HepG2 (cell line): ENCODE measurements at regions not wholly inside any gene's neighbourhood (a gene's known extent, or its start where the extent isn't known, plus 50 kb on each side); places are given as distances from the start of the nearest gene placed in this dataset.

Experiments used
- ATAC-seq: fragments of 200-7000 bp; cut with Tn5 transposase; 3 replicates; pipeline ENCODE4 v1.9.1; 2020; ENCODE audit warnings: mild to moderate bottlenecking, moderate library complexity
- BruUV-seq: library from RNA; stranded (reverse); fragments of 400-500 nt; replicated peaks from 2 replicates; lab custom pipeline; 2021; lab: Mats Ljungman, UMichigan
- CTCF ChIA-PET: fragments of 300-600 bp; formaldehyde crosslinking; extraction: SDS; loops from one replicate; lab custom pipeline; 2021; ENCODE audit warnings: low total read pairs, inconsistent platforms, low intra/inter-chr PET ratio; lab: Yijun Ruan, JAX
- POLR2A ChIA-PET: fragments of 350-600 bp; sonication (Branson Sonifier 250); formaldehyde crosslinking; loops from one replicate; lab custom pipeline; 2020; ENCODE audit warnings: antibody characterized with exemption, inconsistent platforms; lab: Yijun Ruan, JAX
- DNase-seq: peaks from one replicate; pipeline ENCODE4 v3.0.0-alpha.2; 2015; ENCODE audit warnings: low spot score
- FAIRE-seq: peaks from 3 replicates; lab custom pipeline; 2011; peaks lifted over from hg19 to GRCh38; lab: Jason Lieb, UNC
- H2AFZ ChIP-seq: one replicate; pipeline ENCODE4 v1.6.1; 2011; ENCODE audit warnings: low read length, inconsistent platforms
- H3K27ac ChIP-seq: fragments of 300-600 bp; 3 replicates; pipeline ENCODE4 v1.8.0; 2011; ENCODE audit warnings: mixed run types, mild to moderate bottlenecking, mixed read lengths, low read length, inconsistent platforms; ENCODE audit not compliant: insufficient read depth; ENCODE audit errors: extremely low read length
- H3K27me3 ChIP-seq, 2 experiments: fragments of 200-600 bp in 1 of 2; 2 replicates in 1 of 2; 3 replicates in 1 of 2; pipeline versions ENCODE4 v1.6.0 to v1.8.0; 2011; ENCODE audit warnings: low read length in 2 of 2, mild to moderate bottlenecking in 2 of 2, moderate library complexity in 2 of 2, inconsistent platforms in 1 of 2; ENCODE audit not compliant: insufficient read depth in 2 of 2, control insufficient read depth in 1 of 2
- H3K36me3 ChIP-seq, 2 experiments: fragments of 200-600 bp in 1 of 2; replicated peaks in 1 of 2; 2 replicates in 1 of 2; 3 replicates in 1 of 2; pipeline versions ENCODE4 v1.5.1 to v1.8.0; 2011; ENCODE audit warnings: low read length in 2 of 2, inconsistent platforms in 1 of 2; ENCODE audit not compliant: insufficient read depth in 2 of 2, control insufficient read depth in 1 of 2
- H3K4me1 ChIP-seq: 2 replicates; pipeline ENCODE4 v1.5.1; 2012; ENCODE audit warnings: low read length, inconsistent platforms; ENCODE audit not compliant: insufficient read depth
- H3K4me2 ChIP-seq: 2 replicates; pipeline ENCODE4 v1.6.0; 2011; ENCODE audit warnings: low read depth, low read length, inconsistent platforms
- H3K4me3 ChIP-seq, 3 experiments: fragments of 200-600 bp in 1 of 3; sonication (generic), shearing (Covaris generic) in 1 of 3; replicated peaks in 1 of 3; 2 replicates each; pipeline ENCODE4 v1.5.1; 2011 to 2016; ENCODE audit warnings: low read length in 3 of 3, inconsistent platforms in 2 of 3, low read depth in 2 of 3, mild to moderate bottlenecking in 2 of 3, control low read depth in 1 of 3, mixed read lengths in 1 of 3; ENCODE audit not compliant: insufficient read depth in 1 of 3
- H3K79me2 ChIP-seq: one replicate; pipeline ENCODE4 v1.6.1; 2011; ENCODE audit warnings: low read length, inconsistent platforms; ENCODE audit not compliant: insufficient read depth
- H3K9ac ChIP-seq: 2 replicates; pipeline ENCODE4 v1.6.0; 2011; ENCODE audit warnings: mild to moderate bottlenecking, low read depth, low read length, inconsistent platforms; ENCODE audit not compliant: insufficient read depth
- H3K9me3 ChIP-seq: 2 replicates; pipeline ENCODE4 v1.5.1; 2012; ENCODE audit warnings: mild to moderate bottlenecking, low read length
- H4K20me1 ChIP-seq: 2 replicates; pipeline ENCODE4 v1.6.0; 2011; ENCODE audit warnings: inconsistent platforms, mild to moderate bottlenecking, low read length, moderate library complexity; ENCODE audit not compliant: insufficient read depth
- ARNT2 ChIP-seq: sonication (generic); formaldehyde crosslinking; IDR thresholded peaks from 2 replicates; pipeline ENCODE4 v1.8.0; 2022; ENCODE audit warnings: mild to moderate bottlenecking, low read depth, missing genetic modification reagents, moderate library complexity
- DPF2 ChIP-seq: sonication (generic); formaldehyde crosslinking; IDR thresholded peaks from 2 replicates; pipeline ENCODE4 v1.4.0; 2020; ENCODE audit warnings: mild to moderate bottlenecking, low read depth, missing genetic modification reagents, borderline replicate concordance
- FOSL2 ChIP-seq: sonication (generic); formaldehyde crosslinking; IDR thresholded peaks from 2 replicates; pipeline ENCODE4 v1.4.0; 2020; ENCODE audit warnings: missing genetic modification reagents
- FOXA1 ChIP-seq, 2 experiments: fragments of 450-650 bp in 1 of 2; sonication (generic) in 1 of 2; formaldehyde crosslinking in 1 of 2; IDR thresholded peaks; 2 replicates each; pipeline versions ENCODE4 v1.4.0 to v1.6.1; 2016 to 2020; ENCODE audit warnings: missing genetic modification reagents in 1 of 2
- FOXA3 ChIP-seq: IDR thresholded peaks from 2 replicates; pipeline ENCODE4 v1.6.1; 2016; ENCODE audit warnings: missing genetic modification reagents, missing compliant biosample characterization
- NR2F6 ChIP-seq, 2 experiments: IDR thresholded peaks; 2 replicates each; pipeline ENCODE4 v1.6.1; 2016; ENCODE audit warnings: antibody characterized with exemption in 1 of 2, mild to moderate bottlenecking in 1 of 2
- RFX3 ChIP-seq: IDR thresholded peaks from 2 replicates; pipeline ENCODE4 v1.6.1; 2016; ENCODE audit warnings: missing biosample characterization, missing genetic modification reagents
- SAP130 ChIP-seq: IDR thresholded peaks from 2 replicates; pipeline ENCODE4 v1.6.1; 2016; ENCODE audit warnings: low read depth
- SCMH1 ChIP-seq: sonication (generic); formaldehyde crosslinking; IDR thresholded peaks from 2 replicates; pipeline ENCODE4 v1.9.0; 2021; ENCODE audit warnings: missing genetic modification reagents, mild to moderate bottlenecking, borderline replicate concordance
- SRSF4 ChIP-seq: fragments of 200-400 bp; formaldehyde crosslinking; IDR thresholded peaks from one replicate; pipeline ENCODE4 v1.6.1; 2018; ENCODE audit warnings: mild to moderate bottlenecking, low read depth, low read length, moderate library complexity; ENCODE audit not compliant: poor library complexity, severe bottlenecking
- TBX3 ChIP-seq: fragments of 450-650 bp; IDR thresholded peaks from 2 replicates; pipeline ENCODE4 v1.6.1; 2017; ENCODE audit warnings: antibody characterized with exemption, mild to moderate bottlenecking, inconsistent platforms, borderline replicate concordance
- TEAD3 ChIP-seq: optimal IDR thresholded peaks from 2 replicates; pipeline ENCODE3; 2016; ENCODE audit warnings: borderline replicate concordance
- ZFAT ChIP-seq: sonication (generic); formaldehyde crosslinking; conservative IDR thresholded peaks from 2 replicates; pipeline ENCODE4 v1.8.1; 2023; ENCODE audit warnings: missing genetic modification reagents, inconsistent platforms
- ZNF143 ChIP-seq: sonication (generic); formaldehyde crosslinking; IDR thresholded peaks from 2 replicates; pipeline ENCODE4 v1.4.0; 2020; ENCODE audit warnings: missing genetic modification reagents
- ZNF224 ChIP-seq: sonication (generic); formaldehyde crosslinking; IDR thresholded peaks from 2 replicates; pipeline ENCODE4 v1.5.0; 2020; ENCODE audit warnings: mild to moderate bottlenecking, missing genetic modification reagents
- ZNF431 ChIP-seq: sonication (generic); formaldehyde crosslinking; IDR thresholded peaks from 2 replicates; pipeline ENCODE4 v1.9.0; 2022; ENCODE audit warnings: missing genetic modification reagents, low read depth, mild to moderate bottlenecking, borderline replicate concordance
- ZNF713 ChIP-seq: sonication (generic); formaldehyde crosslinking; IDR thresholded peaks from 2 replicates; pipeline ENCODE4 v1.4.0; 2020; ENCODE audit warnings: mild to moderate bottlenecking, missing genetic modification reagents
- WGBS: methylation state at CpG from one replicate; pipeline ENCODE4 v1.1.6; 2017; ENCODE audit warnings: low lambda C conversion rate; 5-methylcytosine and 5-hydroxymethylcytosine counted together
- in situ Hi-C: cut with HindIII; loops from 2 replicates; pipeline ENCODE4 v1.10.0; 2017; ENCODE audit warnings: low pct_unique_long_range_greater_than_20kb; ENCODE audit not compliant: extremely low pct_ligation_motif_present
- intact Hi-C: fragments of 100-400 bp; cut with micrococcal nuclease; formaldehyde crosslinking; loops from one replicate; pipeline ENCODE4 v1.10.0; 2022; ENCODE audit not compliant: unreplicated experiment
- TF ChIP-seq, protein P1 (sequence below): IDR thresholded peaks from 2 replicates; pipeline ENCODE4 v1.6.1; 2018; ENCODE audit warnings: missing genetic modification reagents
- TF ChIP-seq, protein P2 (sequence below): sonication (generic); formaldehyde crosslinking; IDR thresholded peaks from 2 replicates; pipeline ENCODE4 v1.8.0; 2022; ENCODE audit warnings: mild to moderate bottlenecking, missing genetic modification reagents, borderline replicate concordance
- TF ChIP-seq, protein P3 (sequence below): sonication (generic); formaldehyde crosslinking; IDR thresholded peaks from 2 replicates; pipeline ENCODE4 v1.4.0; 2020; ENCODE audit warnings: missing genetic modification reagents

DNA sequence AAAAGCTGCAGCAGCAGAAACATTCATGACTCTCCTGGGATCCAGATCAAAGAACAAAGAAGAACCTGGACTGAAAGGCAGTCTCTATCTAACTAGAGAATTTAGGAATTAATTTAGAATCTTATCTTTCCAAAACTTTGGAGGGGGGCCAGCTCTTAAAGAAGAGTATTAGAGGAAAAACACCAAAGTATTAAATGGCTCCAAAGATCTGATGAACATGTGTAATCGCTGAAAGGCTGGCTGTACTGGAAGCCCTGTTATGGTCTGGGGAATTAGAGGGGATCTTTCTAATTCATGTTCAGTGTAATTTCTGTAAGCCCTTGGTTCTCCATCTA lies 316.8 kb downstream of the CWC27 start:
- CTCF ChIA-PET = no interaction called here
- POLR2A ChIA-PET = no interaction called here
- H4K20me1 ChIP-seq = no peaks in the 10 kb centered on the region

DNA sequence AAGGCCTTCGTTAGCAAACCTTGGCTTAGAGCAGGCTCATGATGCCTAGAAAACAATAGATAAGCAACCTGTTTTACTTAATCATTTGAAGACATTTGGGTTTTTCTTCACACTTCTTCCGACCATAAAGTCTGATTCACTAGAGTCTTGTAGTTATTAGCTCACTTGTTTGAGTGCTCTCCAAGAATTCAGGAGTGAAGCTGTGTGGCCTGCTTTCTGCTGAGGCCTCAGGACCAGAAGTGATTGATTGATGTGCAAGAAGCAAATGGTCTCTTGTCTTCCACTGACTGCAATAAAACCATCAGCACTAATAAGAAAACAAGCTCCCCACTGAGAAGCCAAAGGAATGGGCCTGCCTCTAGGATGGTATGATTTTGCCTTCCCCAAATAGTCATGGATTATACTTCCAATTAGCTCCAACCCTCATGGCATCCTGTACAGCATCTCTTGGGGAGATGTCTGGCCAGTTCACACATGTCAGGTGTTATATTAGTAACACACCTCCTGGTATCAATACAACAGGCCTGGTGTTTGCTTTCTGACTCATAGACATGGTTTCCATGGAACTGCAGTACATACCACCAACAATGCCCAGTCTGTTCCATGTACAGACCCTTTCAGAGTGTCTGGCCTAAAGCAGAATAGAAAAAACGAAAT lies 317.6 kb downstream of the CWC27 start:
- Histone ChIP-seq H3K9ac (no peak overlapping the region), H4K20me1 (no peaks in the 10 kb centered on the region), H3K27ac (no peak overlapping the region), H3K79me2 (no peaks in the 10 kb centered on the region), H3K36me3 (no peaks in the 10 kb centered on the region), H3K4me3 (no peak overlapping the region), H3K9me3 (no peaks in the 10 kb centered on the region), H3K27me3 (no peaks in the 10 kb centered on the region), H3K4me1 (no peaks in the 10 kb centered on the region), H3K4me2 (no peak overlapping the region), H2AFZ (no peak overlapping the region)
- POLR2A ChIA-PET = no interaction called here
- in situ Hi-C loops = no loop called here
- FAIRE-seq (no peak), DNase-seq (peak; percentile 46), ATAC-seq (peak; percentile 80)
- CTCF ChIA-PET = no interaction called here
- intact Hi-C loops = no loop called here
- BruUV-seq = no TSS peak
- 2% methylated on average over 3 of the region's 3 CpGs for WGBS
- TF ChIP-seq, protein P1, sequence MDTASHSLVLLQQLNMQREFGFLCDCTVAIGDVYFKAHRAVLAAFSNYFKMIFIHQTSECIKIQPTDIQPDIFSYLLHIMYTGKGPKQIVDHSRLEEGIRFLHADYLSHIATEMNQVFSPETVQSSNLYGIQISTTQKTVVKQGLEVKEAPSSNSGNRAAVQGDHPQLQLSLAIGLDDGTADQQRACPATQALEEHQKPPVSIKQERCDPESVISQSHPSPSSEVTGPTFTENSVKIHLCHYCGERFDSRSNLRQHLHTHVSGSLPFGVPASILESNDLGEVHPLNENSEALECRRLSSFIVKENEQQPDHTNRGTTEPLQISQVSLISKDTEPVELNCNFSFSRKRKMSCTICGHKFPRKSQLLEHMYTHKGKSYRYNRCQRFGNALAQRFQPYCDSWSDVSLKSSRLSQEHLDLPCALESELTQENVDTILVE (CRISPR knock-in tag) = no peak
- TF ChIP-seq SRSF4 (no peak), ZNF143 (no peak), RFX3 (peak; percentile 28; the same call in 1 of the 2 replicates), ZNF431 (CRISPR knock-in tag) (no peak), ZFAT (no peak), FOXA3 (CRISPR knock-in tag) (peak; percentile 41), TBX3 (peak; percentile 63; the same call in 1 of the 2 replicates), FOSL2 (CRISPR knock-in tag) (peak; percentile 81), FOXA1 (IDR thresholded peaks at IDR 0.05) (no peak), FOXA1 (CRISPR knock-in tag; IDR thresholded peaks at IDR 0.05) (0 out of 2 replicates have a peak, but pooled peaks have one; percentile 22), ZNF224 (CRISPR knock-in tag) (no peak)
- TF ChIP-seq, protein P2, sequence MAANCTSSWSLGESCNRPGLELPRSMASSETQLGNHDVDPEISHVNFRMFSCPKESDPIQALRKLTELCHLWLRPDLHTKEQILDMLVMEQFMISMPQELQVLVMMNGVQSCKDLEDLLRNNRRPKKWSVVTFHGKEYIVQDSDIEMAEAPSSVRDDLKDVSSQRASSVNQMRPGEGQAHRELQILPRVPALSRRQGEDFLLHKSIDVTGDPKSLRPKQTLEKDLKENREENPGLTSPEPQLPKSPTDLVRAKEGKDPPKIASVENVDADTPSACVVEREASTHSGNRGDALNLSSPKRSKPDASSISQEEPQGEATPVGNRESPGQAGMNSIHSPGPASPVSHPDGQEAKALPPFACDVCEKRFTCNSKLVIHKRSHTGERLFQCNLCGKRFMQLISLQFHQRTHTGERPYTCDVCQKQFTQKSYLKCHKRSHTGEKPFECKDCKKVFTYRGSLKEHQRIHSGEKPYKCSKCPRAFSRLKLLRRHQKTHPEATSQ (CRISPR knock-in tag) = no peak
- TF ChIP-seq, protein P3, sequence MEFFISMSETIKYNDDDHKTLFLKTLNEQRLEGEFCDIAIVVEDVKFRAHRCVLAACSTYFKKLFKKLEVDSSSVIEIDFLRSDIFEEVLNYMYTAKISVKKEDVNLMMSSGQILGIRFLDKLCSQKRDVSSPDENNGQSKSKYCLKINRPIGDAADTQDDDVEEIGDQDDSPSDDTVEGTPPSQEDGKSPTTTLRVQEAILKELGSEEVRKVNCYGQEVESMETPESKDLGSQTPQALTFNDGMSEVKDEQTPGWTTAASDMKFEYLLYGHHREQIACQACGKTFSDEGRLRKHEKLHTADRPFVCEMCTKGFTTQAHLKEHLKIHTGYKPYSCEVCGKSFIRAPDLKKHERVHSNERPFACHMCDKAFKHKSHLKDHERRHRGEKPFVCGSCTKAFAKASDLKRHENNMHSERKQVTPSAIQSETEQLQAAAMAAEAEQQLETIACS (CRISPR knock-in tag) = no peak

More for the DNA sequence above, 316.8 kb downstream of the CWC27 start:
- Histone ChIP-seq H3K27me3 (no peaks in the 10 kb centered on the region), H3K4me1 (no peaks in the 10 kb centered on the region), H3K79me2 (no peaks in the 10 kb centered on the region), H3K9me3 (no peaks in the 10 kb centered on the region), H3K27ac (no peak overlapping the region), H3K4me3 (no peak overlapping the region), H3K36me3 (no peaks in the 10 kb centered on the region), H2AFZ (no peak overlapping the region), H3K9ac (no peak overlapping the region), H3K4me2 (no peak overlapping the region)
- in situ Hi-C loops = no loop called here
- DNase-seq = no peak
- no peak for TF ChIP-seq SAP130 (CRISPR knock-in tag)
- no peak for TF ChIP-seq ZNF713 (CRISPR knock-in tag)
- TF ChIP-seq ARNT2 (CRISPR knock-in tag) = no peak
- no peak for TF ChIP-seq SCMH1 (CRISPR knock-in tag)
- no peak for TF ChIP-seq TEAD3 (CRISPR knock-in tag)
- TF ChIP-seq DPF2 = no peak
- no peak for TF ChIP-seq NR2F6 (IDR thresholded peaks at IDR 0.05)
- TF ChIP-seq NR2F6 (CRISPR knock-in tag; IDR thresholded peaks at IDR 0.05) = no peak
- FAIRE-seq = no peak
- no TSS peak for BruUV-seq
- no peak for ATAC-seq
- WGBS = 81% methylated on average over 1 of the region's 1 CpG
- intact Hi-C loops = no loop called here
